WTC11 (cell line): ENCODE measurements at regions not wholly inside any gene's neighbourhood (a gene's known extent, or its start where the extent isn't known, plus 50 kb on each side); places are given as distances from the start of the nearest gene placed in this dataset.

ENCODE experiments used
- ATAC-seq: fragments of 200-7000 bp; cut with Tn5 transposase; 2 replicates; pipeline ENCODE4 v1.10.0; 2021; ENCODE audit warnings: mild to moderate bottlenecking, moderate library complexity
- CTCF ChIA-PET: fragments of 300-600 bp; sonication (Branson Sonifier 250); formaldehyde crosslinking; loops from one replicate; lab custom pipeline; 2021; ENCODE audit warnings: antibody characterized with exemption; lab: Charles Lee
- POLR2A ChIA-PET: fragments of 350-600 bp; sonication (Branson Sonifier 250); formaldehyde crosslinking; loops from one replicate; lab custom pipeline; 2021; ENCODE audit warnings: antibody characterized with exemption; lab: Charles Lee
- DNase-seq: peaks from one replicate; pipeline ENCODE4 v3.0.0; 2021; ENCODE audit warnings: low spot score
- H3K27ac Mint-ChIP-seq: 2 replicates; pipeline ENCODE4 v1.8.0; 2021; ENCODE audit warnings: mixed read lengths
- H3K27me3 Mint-ChIP-seq: 2 replicates; pipeline ENCODE4 v1.8.0; 2021; ENCODE audit warnings: low read depth, mild to moderate bottlenecking, moderate library complexity, mixed read lengths
- H3K36me3 Mint-ChIP-seq: 2 replicates; pipeline ENCODE4 v1.8.0; 2021; ENCODE audit warnings: mixed read lengths
- H3K4me1 Mint-ChIP-seq: 2 replicates; pipeline ENCODE4 v1.8.0; 2022; ENCODE audit warnings: mixed read lengths
- H3K4me3 Mint-ChIP-seq: 2 replicates; pipeline ENCODE4 v1.8.0; 2021; ENCODE audit warnings: mild to moderate bottlenecking, moderate library complexity, mixed read lengths
- H3K9me3 Mint-ChIP-seq: 2 replicates; pipeline ENCODE4 v1.8.0; 2021; ENCODE audit warnings: mixed read lengths
- ETV6 ChIP-seq: sonication (generic); formaldehyde crosslinking; IDR thresholded peaks from 2 replicates; pipeline ENCODE4 v1.8.1; 2022; ENCODE audit warnings: mild to moderate bottlenecking, missing genetic modification reagents
- GABPB1 ChIP-seq: sonication (generic); formaldehyde crosslinking; IDR thresholded peaks from 2 replicates; pipeline ENCODE4 v1.8.1; 2023; ENCODE audit warnings: mild to moderate bottlenecking, missing genetic modification reagents
- IRF2 ChIP-seq: sonication (generic); formaldehyde crosslinking; IDR thresholded peaks from 2 replicates; pipeline ENCODE4 v1.8.0; 2022; ENCODE audit warnings: low read depth, missing genetic modification reagents, borderline replicate concordance
- KAT7 ChIP-seq: sonication (generic); formaldehyde crosslinking; IDR thresholded peaks from 2 replicates; pipeline ENCODE4 v1.8.1; 2023; ENCODE audit warnings: missing genetic modification reagents, mild to moderate bottlenecking, borderline replicate concordance
- NFE2L1 ChIP-seq: sonication (generic); formaldehyde crosslinking; IDR thresholded peaks from 2 replicates; pipeline ENCODE4 v1.8.1; 2023; ENCODE audit warnings: missing genetic modification reagents
- NFYB ChIP-seq: sonication (generic); formaldehyde crosslinking; conservative IDR thresholded peaks from 2 replicates; pipeline ENCODE4 v1.8.0; 2022; ENCODE audit warnings: low read depth, missing genetic modification reagents
- NR1H2 ChIP-seq: sonication (generic); formaldehyde crosslinking; IDR thresholded peaks from 2 replicates; pipeline ENCODE4 v1.9.0; 2021; ENCODE audit warnings: mild to moderate bottlenecking, moderate library complexity, missing genetic modification reagents
- NR3C1 ChIP-seq: sonication (generic); formaldehyde crosslinking; conservative IDR thresholded peaks from 2 replicates; pipeline ENCODE4 v1.8.1; 2023; ENCODE audit warnings: low read depth, mild to moderate bottlenecking, missing genetic modification reagents
- SP1 ChIP-seq: sonication (generic); formaldehyde crosslinking; conservative IDR thresholded peaks from 2 replicates; pipeline ENCODE4 v1.8.1; 2022; ENCODE audit warnings: missing genetic modification reagents
- TF ChIP-seq, protein P1 (sequence below): sonication (generic); formaldehyde crosslinking; IDR thresholded peaks from 2 replicates; pipeline ENCODE4 v1.8.1; 2023; ENCODE audit warnings: mild to moderate bottlenecking, missing genetic modification reagents, borderline replicate concordance
- TF ChIP-seq, protein P2 (sequence below): sonication (generic); formaldehyde crosslinking; IDR thresholded peaks from 2 replicates; pipeline ENCODE4 v1.8.0; 2023; ENCODE audit warnings: mild to moderate bottlenecking, missing genetic modification reagents
- TF ChIP-seq, protein P3 (sequence below): fragments of 200-600 bp; IDR thresholded peaks from 2 replicates; pipeline ENCODE4 v1.8.0; 2022; ENCODE audit warnings: antibody characterized with exemption
- TF ChIP-seq, protein P4 (sequence below): sonication (generic); formaldehyde crosslinking; IDR thresholded peaks from 2 replicates; pipeline ENCODE4 v1.8.1; 2022; ENCODE audit warnings: low read depth, missing genetic modification reagents, borderline replicate concordance
- TF ChIP-seq, protein P5 (sequence below): sonication (generic); formaldehyde crosslinking; IDR thresholded peaks from 2 replicates; pipeline ENCODE4 v1.8.1; 2023; ENCODE audit warnings: mild to moderate bottlenecking, missing genetic modification reagents, moderate library complexity
- TF ChIP-seq, protein P6 (sequence below): sonication (generic); formaldehyde crosslinking; IDR thresholded peaks from 2 replicates; pipeline ENCODE4 v1.8.1; 2022; ENCODE audit warnings: low read depth, mild to moderate bottlenecking, moderate library complexity, missing genetic modification reagents, borderline replicate concordance
- TF ChIP-seq, protein P7 (sequence below): fragments of 250-450 bp; sonication (Bioruptor Pico); IDR thresholded peaks from 2 replicates; pipeline ENCODE4 v1.8.0; 2021; ENCODE audit warnings: mild to moderate bottlenecking

DNA sequence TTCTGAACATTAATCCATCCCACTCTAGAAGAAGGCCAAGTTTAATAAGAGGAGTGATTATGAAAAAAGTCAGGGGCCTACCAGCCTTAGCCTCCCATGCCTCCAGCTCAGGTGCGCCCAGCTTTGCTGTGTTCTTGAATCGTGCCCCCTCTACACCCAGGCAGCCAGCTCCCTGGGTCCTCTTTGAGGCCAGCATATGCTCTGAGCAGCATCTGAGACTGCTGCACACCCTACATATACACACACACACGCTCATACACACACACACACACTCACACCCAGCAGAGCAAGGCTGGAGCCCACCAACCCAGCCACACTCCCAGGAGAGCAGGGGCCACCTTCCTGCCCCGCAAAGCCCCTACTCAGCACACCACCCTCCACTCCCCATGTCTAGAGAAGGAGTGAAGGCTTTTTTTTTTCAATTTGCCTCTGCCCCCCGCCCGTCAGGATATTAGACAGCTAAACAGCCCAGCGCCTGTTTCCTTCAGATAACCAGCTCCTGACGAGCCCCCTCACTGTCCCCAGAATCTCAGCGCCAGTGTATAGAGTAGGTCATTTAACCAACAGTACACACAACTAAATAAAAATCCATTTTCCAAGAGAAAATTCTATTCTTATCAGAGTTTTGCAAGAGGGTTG, 121.6 kb downstream of the BUD13 start (continued):
- TF ChIP-seq, protein P1, sequence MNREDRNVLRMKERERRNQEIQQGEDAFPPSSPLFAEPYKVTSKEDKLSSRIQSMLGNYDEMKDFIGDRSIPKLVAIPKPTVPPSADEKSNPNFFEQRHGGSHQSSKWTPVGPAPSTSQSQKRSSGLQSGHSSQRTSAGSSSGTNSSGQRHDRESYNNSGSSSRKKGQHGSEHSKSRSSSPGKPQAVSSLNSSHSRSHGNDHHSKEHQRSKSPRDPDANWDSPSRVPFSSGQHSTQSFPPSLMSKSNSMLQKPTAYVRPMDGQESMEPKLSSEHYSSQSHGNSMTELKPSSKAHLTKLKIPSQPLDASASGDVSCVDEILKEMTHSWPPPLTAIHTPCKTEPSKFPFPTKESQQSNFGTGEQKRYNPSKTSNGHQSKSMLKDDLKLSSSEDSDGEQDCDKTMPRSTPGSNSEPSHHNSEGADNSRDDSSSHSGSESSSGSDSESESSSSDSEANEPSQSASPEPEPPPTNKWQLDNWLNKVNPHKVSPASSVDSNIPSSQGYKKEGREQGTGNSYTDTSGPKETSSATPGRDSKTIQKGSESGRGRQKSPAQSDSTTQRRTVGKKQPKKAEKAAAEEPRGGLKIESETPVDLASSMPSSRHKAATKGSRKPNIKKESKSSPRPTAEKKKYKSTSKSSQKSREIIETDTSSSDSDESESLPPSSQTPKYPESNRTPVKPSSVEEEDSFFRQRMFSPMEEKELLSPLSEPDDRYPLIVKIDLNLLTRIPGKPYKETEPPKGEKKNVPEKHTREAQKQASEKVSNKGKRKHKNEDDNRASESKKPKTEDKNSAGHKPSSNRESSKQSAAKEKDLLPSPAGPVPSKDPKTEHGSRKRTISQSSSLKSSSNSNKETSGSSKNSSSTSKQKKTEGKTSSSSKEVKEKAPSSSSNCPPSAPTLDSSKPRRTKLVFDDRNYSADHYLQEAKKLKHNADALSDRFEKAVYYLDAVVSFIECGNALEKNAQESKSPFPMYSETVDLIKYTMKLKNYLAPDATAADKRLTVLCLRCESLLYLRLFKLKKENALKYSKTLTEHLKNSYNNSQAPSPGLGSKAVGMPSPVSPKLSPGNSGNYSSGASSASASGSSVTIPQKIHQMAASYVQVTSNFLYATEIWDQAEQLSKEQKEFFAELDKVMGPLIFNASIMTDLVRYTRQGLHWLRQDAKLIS (CRISPR knock-in tag), result no peak
- TF ChIP-seq NFE2L1 (CRISPR knock-in tag) (no peak), ETV6 (CRISPR knock-in tag) (no peak), NFYB (CRISPR knock-in tag) (no peak), GABPB1 (no peak), IRF2 (CRISPR knock-in tag) (no peak), SP1 (CRISPR knock-in tag) (no peak), NR3C1 (CRISPR knock-in tag) (no peak)
- TF ChIP-seq, protein P2, sequence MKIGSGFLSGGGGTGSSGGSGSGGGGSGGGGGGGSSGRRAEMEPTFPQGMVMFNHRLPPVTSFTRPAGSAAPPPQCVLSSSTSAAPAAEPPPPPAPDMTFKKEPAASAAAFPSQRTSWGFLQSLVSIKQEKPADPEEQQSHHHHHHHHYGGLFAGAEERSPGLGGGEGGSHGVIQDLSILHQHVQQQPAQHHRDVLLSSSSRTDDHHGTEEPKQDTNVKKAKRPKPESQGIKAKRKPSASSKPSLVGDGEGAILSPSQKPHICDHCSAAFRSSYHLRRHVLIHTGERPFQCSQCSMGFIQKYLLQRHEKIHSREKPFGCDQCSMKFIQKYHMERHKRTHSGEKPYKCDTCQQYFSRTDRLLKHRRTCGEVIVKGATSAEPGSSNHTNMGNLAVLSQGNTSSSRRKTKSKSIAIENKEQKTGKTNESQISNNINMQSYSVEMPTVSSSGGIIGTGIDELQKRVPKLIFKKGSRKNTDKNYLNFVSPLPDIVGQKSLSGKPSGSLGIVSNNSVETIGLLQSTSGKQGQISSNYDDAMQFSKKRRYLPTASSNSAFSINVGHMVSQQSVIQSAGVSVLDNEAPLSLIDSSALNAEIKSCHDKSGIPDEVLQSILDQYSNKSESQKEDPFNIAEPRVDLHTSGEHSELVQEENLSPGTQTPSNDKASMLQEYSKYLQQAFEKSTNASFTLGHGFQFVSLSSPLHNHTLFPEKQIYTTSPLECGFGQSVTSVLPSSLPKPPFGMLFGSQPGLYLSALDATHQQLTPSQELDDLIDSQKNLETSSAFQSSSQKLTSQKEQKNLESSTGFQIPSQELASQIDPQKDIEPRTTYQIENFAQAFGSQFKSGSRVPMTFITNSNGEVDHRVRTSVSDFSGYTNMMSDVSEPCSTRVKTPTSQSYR (CRISPR knock-in tag), result no peak
- TF ChIP-seq, protein P3, sequence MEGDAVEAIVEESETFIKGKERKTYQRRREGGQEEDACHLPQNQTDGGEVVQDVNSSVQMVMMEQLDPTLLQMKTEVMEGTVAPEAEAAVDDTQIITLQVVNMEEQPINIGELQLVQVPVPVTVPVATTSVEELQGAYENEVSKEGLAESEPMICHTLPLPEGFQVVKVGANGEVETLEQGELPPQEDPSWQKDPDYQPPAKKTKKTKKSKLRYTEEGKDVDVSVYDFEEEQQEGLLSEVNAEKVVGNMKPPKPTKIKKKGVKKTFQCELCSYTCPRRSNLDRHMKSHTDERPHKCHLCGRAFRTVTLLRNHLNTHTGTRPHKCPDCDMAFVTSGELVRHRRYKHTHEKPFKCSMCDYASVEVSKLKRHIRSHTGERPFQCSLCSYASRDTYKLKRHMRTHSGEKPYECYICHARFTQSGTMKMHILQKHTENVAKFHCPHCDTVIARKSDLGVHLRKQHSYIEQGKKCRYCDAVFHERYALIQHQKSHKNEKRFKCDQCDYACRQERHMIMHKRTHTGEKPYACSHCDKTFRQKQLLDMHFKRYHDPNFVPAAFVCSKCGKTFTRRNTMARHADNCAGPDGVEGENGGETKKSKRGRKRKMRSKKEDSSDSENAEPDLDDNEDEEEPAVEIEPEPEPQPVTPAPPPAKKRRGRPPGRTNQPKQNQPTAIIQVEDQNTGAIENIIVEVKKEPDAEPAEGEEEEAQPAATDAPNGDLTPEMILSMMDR, result no peak
- TF ChIP-seq, protein P4, sequence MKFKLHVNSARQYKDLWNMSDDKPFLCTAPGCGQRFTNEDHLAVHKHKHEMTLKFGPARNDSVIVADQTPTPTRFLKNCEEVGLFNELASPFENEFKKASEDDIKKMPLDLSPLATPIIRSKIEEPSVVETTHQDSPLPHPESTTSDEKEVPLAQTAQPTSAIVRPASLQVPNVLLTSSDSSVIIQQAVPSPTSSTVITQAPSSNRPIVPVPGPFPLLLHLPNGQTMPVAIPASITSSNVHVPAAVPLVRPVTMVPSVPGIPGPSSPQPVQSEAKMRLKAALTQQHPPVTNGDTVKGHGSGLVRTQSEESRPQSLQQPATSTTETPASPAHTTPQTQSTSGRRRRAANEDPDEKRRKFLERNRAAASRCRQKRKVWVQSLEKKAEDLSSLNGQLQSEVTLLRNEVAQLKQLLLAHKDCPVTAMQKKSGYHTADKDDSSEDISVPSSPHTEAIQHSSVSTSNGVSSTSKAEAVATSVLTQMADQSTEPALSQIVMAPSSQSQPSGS, result no peak
- TF ChIP-seq, protein P5, sequence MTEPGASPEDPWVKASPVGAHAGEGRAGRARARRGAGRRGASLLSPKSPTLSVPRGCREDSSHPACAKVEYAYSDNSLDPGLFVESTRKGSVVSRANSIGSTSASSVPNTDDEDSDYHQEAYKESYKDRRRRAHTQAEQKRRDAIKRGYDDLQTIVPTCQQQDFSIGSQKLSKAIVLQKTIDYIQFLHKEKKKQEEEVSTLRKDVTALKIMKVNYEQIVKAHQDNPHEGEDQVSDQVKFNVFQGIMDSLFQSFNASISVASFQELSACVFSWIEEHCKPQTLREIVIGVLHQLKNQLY, result no peak
- TF ChIP-seq, protein P6, sequence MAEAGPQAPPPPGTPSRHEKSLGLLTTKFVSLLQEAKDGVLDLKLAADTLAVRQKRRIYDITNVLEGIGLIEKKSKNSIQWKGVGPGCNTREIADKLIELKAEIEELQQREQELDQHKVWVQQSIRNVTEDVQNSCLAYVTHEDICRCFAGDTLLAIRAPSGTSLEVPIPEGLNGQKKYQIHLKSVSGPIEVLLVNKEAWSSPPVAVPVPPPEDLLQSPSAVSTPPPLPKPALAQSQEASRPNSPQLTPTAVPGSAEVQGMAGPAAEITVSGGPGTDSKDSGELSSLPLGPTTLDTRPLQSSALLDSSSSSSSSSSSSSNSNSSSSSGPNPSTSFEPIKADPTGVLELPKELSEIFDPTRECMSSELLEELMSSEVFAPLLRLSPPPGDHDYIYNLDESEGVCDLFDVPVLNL (CRISPR knock-in tag), result no peak

DNA sequence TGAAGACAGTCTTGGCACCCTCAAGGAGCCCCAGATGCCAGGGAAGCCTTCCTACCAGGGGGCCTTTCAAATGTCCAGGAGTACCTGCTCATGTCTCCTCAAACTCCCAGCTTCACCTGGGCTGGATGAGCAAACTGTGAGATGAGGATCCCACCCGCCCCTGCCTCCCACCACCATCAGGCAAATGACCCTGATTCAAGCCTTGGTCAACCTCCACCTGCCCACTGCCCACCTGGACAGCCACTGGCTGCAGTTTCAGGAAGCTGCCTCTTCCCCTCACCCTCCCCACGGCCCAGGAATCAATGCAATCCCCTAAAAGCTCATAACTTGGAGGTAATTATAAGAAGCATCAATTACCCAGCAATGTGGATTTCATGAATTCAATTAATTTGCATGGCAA, 122.7 kb downstream of the BUD13 start:
- ATAC-seq (no peak), DNase-seq (no peak)
- Mint-ChIP-seq H3K27ac (no peak overlapping the region), H3K27me3 (no peaks in the 10 kb centered on the region), H3K36me3 (peaks cover 3% of the 10 kb centered on the region; the same call in 1 of the 2 replicates), H3K9me3 (peaks cover 13% of the 10 kb centered on the region), H3K4me1 (peaks cover 22% of the 10 kb centered on the region), H3K4me3 (no peak overlapping the region)
- CTCF ChIA-PET, result interaction anchor here (1.0 to 2.1 kb wide), 4 partner anchors 8 to 369 kb away, joined by 3 to 11 read pairs (median 6); no protein-coding TSS in a partner anchor
- POLR2A ChIA-PET, result no interaction called here
- TF ChIP-seq, protein P5, result no peak
- no peak for TF ChIP-seq KAT7
- no peak for TF ChIP-seq NR1H2 (CRISPR knock-in tag)
- TF ChIP-seq, protein P7, sequence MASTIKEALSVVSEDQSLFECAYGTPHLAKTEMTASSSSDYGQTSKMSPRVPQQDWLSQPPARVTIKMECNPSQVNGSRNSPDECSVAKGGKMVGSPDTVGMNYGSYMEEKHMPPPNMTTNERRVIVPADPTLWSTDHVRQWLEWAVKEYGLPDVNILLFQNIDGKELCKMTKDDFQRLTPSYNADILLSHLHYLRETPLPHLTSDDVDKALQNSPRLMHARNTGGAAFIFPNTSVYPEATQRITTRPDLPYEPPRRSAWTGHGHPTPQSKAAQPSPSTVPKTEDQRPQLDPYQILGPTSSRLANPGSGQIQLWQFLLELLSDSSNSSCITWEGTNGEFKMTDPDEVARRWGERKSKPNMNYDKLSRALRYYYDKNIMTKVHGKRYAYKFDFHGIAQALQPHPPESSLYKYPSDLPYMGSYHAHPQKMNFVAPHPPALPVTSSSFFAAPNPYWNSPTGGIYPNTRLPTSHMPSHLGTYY, result no peak
